Medulla oblongata (tissue), 1 donor: ENCODE measurements at regions not wholly inside any gene's neighbourhood (a gene's known extent, or its start where the extent isn't known, plus 50 kb on each side); places are given as distances from the start of the nearest gene placed in this dataset.

ENCODE experiments used
- DNase-seq: peaks from one replicate; pipeline ENCODE4 v3.0.0-alpha.2; 2015; ENCODE audit errors: extremely low spot score

GRCh38 chr3:11917051-11917450 lies 70.4 kb upstream of the TAMM41 start:
- DNase-seq = no peak

GRCh38 chr3:11919390-11919789 lies 72.7 kb upstream of the TAMM41 start:
- DNase-seq = no peak

GRCh38 chr3:11924518-11924917 lies 77.8 kb upstream of the TAMM41 start:
- no peak for DNase-seq

- no peak for DNase-seq
Observed at GRCh38 chr3:11928381-11928780, 75.8 kb upstream of the SYN2 start.

GRCh38 chr3:11929531-11929930 lies 74.7 kb upstream of the SYN2 start:
- DNase-seq = no peak

GRCh38 chr3:11930084-11930483 lies 74.1 kb upstream of the SYN2 start:
- DNase-seq = no peak

- DNase-seq = no peak
Observed at GRCh38 chr3:11932636-11933035, 71.6 kb upstream of the SYN2 start.

- no peak for DNase-seq
Observed at GRCh38 chr3:11933529-11933928, 70.7 kb upstream of the SYN2 start.

GRCh38 chr3:11944052-11944673 lies 60.0 kb upstream of the SYN2 start:
- peak; percentile 68 for DNase-seq

- no peak for DNase-seq
Observed at GRCh38 chr3:11948331-11948730, 55.9 kb upstream of the SYN2 start.

GRCh38 chr3:11948866-11949265 lies 55.3 kb upstream of the SYN2 start:
- DNase-seq = no peak

GRCh38 chr3:11949351-11949750 lies 54.8 kb upstream of the SYN2 start:
- DNase-seq = no peak

- DNase-seq = no peak
Observed at GRCh38 chr3:11950576-11950975, 53.6 kb upstream of the SYN2 start.

GRCh38 chr3:11953350-11953749 lies 50.8 kb upstream of the SYN2 start:
- no peak for DNase-seq

GRCh38 chr3:11953778-11954177 lies 50.4 kb upstream of the SYN2 start:
- peak; percentile 45 for DNase-seq

- DNase-seq = no peak
Observed at GRCh38 chr3:11954312-11954934, 49.8 kb upstream of the SYN2 start.
